ENCODE measurements at regions not wholly inside any gene's neighbourhood (a gene's known extent, or its start where the extent isn't known, plus 50 kb on each side); places are given as distances from the start of the nearest gene placed in this dataset.

DNA sequence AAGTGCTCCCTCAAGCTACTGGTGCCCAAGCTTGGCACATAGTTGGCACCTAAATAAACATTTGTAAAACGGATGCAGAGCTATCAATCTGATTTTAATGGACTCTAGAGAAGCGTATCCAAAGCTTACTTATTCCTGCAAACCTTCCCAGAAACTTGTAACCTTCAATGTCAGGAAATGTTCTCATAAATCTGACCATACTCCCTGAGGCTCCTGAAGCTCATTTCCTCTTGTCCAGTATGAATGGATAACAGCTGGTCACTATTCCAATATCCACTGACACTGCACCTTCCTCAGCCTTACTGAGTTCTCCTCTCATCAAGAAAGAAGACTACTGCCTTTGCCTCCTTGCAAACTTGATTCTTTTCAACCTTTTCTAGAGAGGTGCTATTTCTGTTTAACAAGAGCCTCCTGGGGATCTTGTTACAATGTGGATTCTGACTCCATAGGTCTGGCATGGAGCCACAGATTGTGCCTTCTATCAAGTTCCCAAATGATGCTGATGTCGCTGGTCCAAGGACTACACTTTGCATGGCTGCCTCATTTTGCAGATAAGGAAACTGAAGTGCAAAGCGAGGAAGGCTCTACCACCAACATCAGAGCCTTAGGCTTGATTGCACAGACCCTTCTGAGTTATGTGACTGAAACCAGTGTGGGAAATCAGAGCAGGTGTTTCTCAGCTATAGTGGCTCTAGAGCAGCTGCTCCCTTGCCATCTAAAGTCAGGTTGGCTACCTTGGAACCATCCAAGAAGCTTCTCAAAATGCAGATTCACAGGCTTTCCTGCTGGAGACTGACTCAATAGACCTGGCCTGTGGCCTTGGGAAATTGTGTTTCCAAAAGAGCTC lies 377.8 kb downstream of the SOX9 start:
- TF ChIP-seq CTCF (IDR thresholded peaks at IDR 0.05) (no peak), POLR2A (IDR thresholded peaks at IDR 0.05) (no peak)

All from Peyer's patch (tissue), 4 donors.